Esophagus squamous epithelium (tissue), 5 donors: ENCODE measurements at regions not wholly inside any gene's neighbourhood (a gene's known extent, or its start where the extent isn't known, plus 50 kb on each side); places are given as distances from the start of the nearest gene placed in this dataset.
"Not testable (repeated sequence)": the region's sequence is repeated elsewhere in the genome, so short reads cannot be mapped to it uniquely, and the experiment has no call there.

Source experiments
- DNase-seq: peaks from one replicate; lab custom pipeline; 2025; lab: John Stamatoyannopoulos, UW
- H3K27ac ChIP-seq, 4 donors: fragments of 200-600 bp; sonication (generic); one replicate each; pipeline ENCODE4 v1.5.1; 2016 to 2019; ENCODE audit warnings: mild to moderate bottlenecking in 1 of 4
- H3K27me3 ChIP-seq, 4 donors: fragments of 200-600 bp; sonication (generic); 1 replicate in 3 of 4; 2 replicates in 1 of 4; pipeline versions ENCODE4 v1.5.1 to v1.6.0; 2017 to 2021; ENCODE audit warnings: antibody characterized with exemption in 1 of 4
- H3K36me3 ChIP-seq, 3 donors: fragments of 200-600 bp; sonication (generic); one replicate each; pipeline ENCODE4 v1.5.1; 2016 to 2019
- H3K4me1 ChIP-seq, 3 donors: fragments of 200-600 bp; sonication (generic); one replicate each; pipeline ENCODE4 v1.5.1; 2017 to 2019
- H3K4me3 ChIP-seq, 4 donors: fragments of 200-600 bp; sonication (generic); 1 replicate in 3 of 4; 2 replicates in 1 of 4; pipeline ENCODE4 v1.5.1; 2016 to 2019; ENCODE audit warnings: mild to moderate bottlenecking in 2 of 4, moderate library complexity in 1 of 4
- H3K9me3 ChIP-seq, 3 donors: fragments of 200-600 bp; sonication (generic); one replicate each; pipeline ENCODE4 v1.5.1; 2016 to 2019
- POLR2A ChIP-seq, 4 donors: fragments of 450-650 bp; IDR thresholded peaks; one replicate each; pipeline ENCODE4 v1.6.1; 2017; ENCODE audit warnings: antibody characterized with exemption in 4 of 4, mild to moderate bottlenecking in 4 of 4, moderate library complexity in 3 of 4
- WGBS, 2 donors: methylation state at CpG; one replicate each; pipeline ENCODE4 v1.1.5; 2018; 5-methylcytosine and 5-hydroxymethylcytosine counted together
- intact Hi-C: fragments of 100-400 bp; cut with DNase I; formaldehyde crosslinking; loops from one replicate; pipeline ENCODE4 v1.15.0; 2022
- TF ChIP-seq, protein P1 (sequence below), 6 experiments: fragments of 450-650 bp in 4 of 6; fragments of 200-600 bp in 2 of 6; sonication (generic) in 2 of 6; IDR thresholded peaks; one replicate each; pipeline ENCODE4 v1.5.1; 2016 to 2019; ENCODE audit warnings: antibody characterized with exemption in 6 of 6, mild to moderate bottlenecking in 4 of 6, moderate library complexity in 4 of 6
- donor health status: DM: yes; HTN: yes; CAD: no.

GRCh38 chr12:88720231-88720630, 140.0 kb upstream of the KITLG start:
- intact Hi-C loops, result no loop called here
- no peak for TF ChIP-seq POLR2A (IDR thresholded peaks at IDR 0.05)
- TF ChIP-seq, protein P1, sequence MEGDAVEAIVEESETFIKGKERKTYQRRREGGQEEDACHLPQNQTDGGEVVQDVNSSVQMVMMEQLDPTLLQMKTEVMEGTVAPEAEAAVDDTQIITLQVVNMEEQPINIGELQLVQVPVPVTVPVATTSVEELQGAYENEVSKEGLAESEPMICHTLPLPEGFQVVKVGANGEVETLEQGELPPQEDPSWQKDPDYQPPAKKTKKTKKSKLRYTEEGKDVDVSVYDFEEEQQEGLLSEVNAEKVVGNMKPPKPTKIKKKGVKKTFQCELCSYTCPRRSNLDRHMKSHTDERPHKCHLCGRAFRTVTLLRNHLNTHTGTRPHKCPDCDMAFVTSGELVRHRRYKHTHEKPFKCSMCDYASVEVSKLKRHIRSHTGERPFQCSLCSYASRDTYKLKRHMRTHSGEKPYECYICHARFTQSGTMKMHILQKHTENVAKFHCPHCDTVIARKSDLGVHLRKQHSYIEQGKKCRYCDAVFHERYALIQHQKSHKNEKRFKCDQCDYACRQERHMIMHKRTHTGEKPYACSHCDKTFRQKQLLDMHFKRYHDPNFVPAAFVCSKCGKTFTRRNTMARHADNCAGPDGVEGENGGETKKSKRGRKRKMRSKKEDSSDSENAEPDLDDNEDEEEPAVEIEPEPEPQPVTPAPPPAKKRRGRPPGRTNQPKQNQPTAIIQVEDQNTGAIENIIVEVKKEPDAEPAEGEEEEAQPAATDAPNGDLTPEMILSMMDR (IDR thresholded peaks at IDR 0.05), result no peak
- H3K27ac ChIP-seq, result no peak overlapping the region
- no peaks in the 10 kb centered on the region for H3K27me3 ChIP-seq
- DNase-seq, result no peak
- peaks cover 0 to 19% (median 3%) of the 10 kb centered on the region in 3 donors for H3K4me1 ChIP-seq
- H3K36me3 ChIP-seq, result no peaks in the 10 kb centered on the region
- H3K4me3 ChIP-seq, result no peak overlapping the region
- H3K9me3 ChIP-seq, result no peaks in the 10 kb centered on the region

- no peak overlapping the region for H3K4me3 ChIP-seq
- no peak overlapping the region for H3K27ac ChIP-seq
- no peaks in the 10 kb centered on the region for H3K27me3 ChIP-seq
- no peaks in the 10 kb centered on the region for H3K9me3 ChIP-seq
- intact Hi-C loops, result no loop called here
- no peak for DNase-seq
- TF ChIP-seq POLR2A (IDR thresholded peaks at IDR 0.05), result no peak
- TF ChIP-seq, protein P1 (IDR thresholded peaks at IDR 0.05), result no peak
- H3K36me3 ChIP-seq, result no peaks in the 10 kb centered on the region
- H3K4me1 ChIP-seq, result peaks cover 0 to 19% (median 3%) of the 10 kb centered on the region in 3 donors
Observed at GRCh38 chr12:88717188-88717587, 136.9 kb upstream of the KITLG start.

- H3K36me3 ChIP-seq, result no peaks in the 10 kb centered on the region
- WGBS, 2 donors, result 40 to 50% methylated on average over 1 of the region's 1 CpG
- intact Hi-C loops, result no loop called here
Observed at GRCh38 chr12:88716240-88716639, 136.0 kb upstream of the KITLG start.

DNA sequence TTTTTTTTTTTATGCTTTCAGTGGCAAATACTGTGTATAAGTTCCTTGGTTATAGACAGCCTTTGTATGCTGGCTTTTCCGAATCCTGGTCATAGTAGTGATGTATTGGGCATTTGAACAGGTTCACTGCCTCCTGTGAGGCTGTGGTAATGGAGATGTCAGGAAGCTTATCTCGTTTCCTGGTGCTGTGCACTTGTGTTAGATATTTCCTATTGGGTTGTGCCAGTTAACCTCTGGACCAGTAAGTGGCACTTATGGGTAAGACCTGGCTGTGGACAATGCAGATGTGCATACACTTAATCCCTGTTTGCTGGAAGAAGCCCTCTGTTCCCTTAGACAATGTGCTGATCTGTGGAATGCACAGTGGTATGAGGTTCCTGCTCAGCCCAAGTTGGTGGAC, 135.4 kb upstream of the KITLG start:
- Histone ChIP-seq H3K36me3 (no peaks in the 10 kb centered on the region), H3K27ac (no peak overlapping the region), H3K4me3 (no peak overlapping the region), H3K27me3 (no peaks in the 10 kb centered on the region), H3K4me1 (peaks cover 0 to 14% (median 3%) of the 10 kb centered on the region in 3 donors), H3K9me3 (no peaks in the 10 kb centered on the region)
- 43 to 63% methylated on average over 1 to 2 of the region's 2 CpGs for WGBS, 2 donors
- TF ChIP-seq, protein P1 (IDR thresholded peaks at IDR 0.05), result no peak
- TF ChIP-seq POLR2A (IDR thresholded peaks at IDR 0.05), result no peak
- intact Hi-C loops, result no loop called here
- no peak for DNase-seq

More at GRCh38 chr12:88716240-88716639, 136.0 kb upstream of the KITLG start:
- no peak overlapping the region for H3K27ac ChIP-seq
- DNase-seq, result no peak
- H3K27me3 ChIP-seq, result no peaks in the 10 kb centered on the region
- H3K4me1 ChIP-seq, result peaks cover 0 to 19% (median 3%) of the 10 kb centered on the region in 3 donors
- H3K4me3 ChIP-seq, result no peak overlapping the region
- no peaks in the 10 kb centered on the region for H3K9me3 ChIP-seq
- TF ChIP-seq POLR2A (IDR thresholded peaks at IDR 0.05), result no peak
- TF ChIP-seq, protein P1 (IDR thresholded peaks at IDR 0.05), result no peak

- DNase-seq, H3K36me3 ChIP-seq, intact Hi-C loops, H3K27me3 ChIP-seq, H3K9me3 ChIP-seq, H3K27ac ChIP-seq, H3K4me3 ChIP-seq: not testable (repeated sequence)
- H3K4me1 ChIP-seq, result peaks cover 0 to 10% (median 3%) of the 10 kb centered on the region in 3 donors
- WGBS, 2 donors, result 94% methylated on average over 15 to 19 of the region's 25 CpGs
Observed at GRCh38 chr12:88714263-88714882, 134.1 kb upstream of the KITLG start.

DNA sequence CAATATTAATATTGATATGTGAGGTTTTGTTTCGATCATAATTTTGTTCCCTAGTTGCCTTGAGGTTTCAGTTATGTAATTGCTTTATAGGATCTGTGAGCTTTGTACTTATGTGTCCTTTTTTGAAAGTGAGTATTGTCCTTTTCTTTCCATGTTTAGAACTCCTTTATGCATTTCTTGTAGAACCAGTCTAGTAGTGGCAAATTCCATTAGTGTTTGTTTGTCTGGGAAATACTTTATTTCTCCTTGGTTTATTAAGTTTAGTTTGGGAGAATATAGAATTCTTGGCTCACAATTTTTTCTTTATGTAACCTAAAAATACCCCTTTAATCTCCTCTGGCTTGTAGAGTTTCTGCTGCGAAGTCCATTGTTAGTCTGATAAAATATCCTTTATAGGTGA, 127.5 kb upstream of the KITLG start:
- no peak for DNase-seq
- no peak for TF ChIP-seq POLR2A (IDR thresholded peaks at IDR 0.05)
- TF ChIP-seq, protein P1 (IDR thresholded peaks at IDR 0.05), result no peak
- Histone ChIP-seq H3K9me3 (no peaks in the 10 kb centered on the region), H3K27me3 (no peaks in the 10 kb centered on the region), H3K4me3 (no peak overlapping the region), H3K4me1 (no peaks in the 10 kb centered on the region), H3K27ac (no peak overlapping the region), H3K36me3 (no peaks in the 10 kb centered on the region)
- intact Hi-C loops, result no loop called here
- 82 to 83% methylated on average over 2 of the region's 2 CpGs for WGBS, 2 donors
